HCT116 (cell line): ENCODE measurements at regions not wholly inside any gene's neighbourhood (a gene's known extent, or its start where the extent isn't known, plus 50 kb on each side); places are given as distances from the start of the nearest gene placed in this dataset.

Experiments
- ATAC-seq: fragments of 200-7000 bp; cut with Tn5 transposase; 2 replicates; pipeline ENCODE4 v1.9.1; 2020; ENCODE audit warnings: mild to moderate bottlenecking, moderate library complexity
- BruUV-seq: library from RNA; stranded (reverse); fragments of 400-500 nt; replicated peaks from 2 replicates; lab custom pipeline; 2021; lab: Mats Ljungman, UMichigan
- CTCF ChIA-PET: fragments of 300-600 bp; sonication (Branson Sonifier 250); formaldehyde crosslinking; loops from one replicate; lab custom pipeline; 2021; ENCODE audit warnings: antibody characterized with exemption; lab: Charles Lee
- POLR2A ChIA-PET: fragments of 300-600, 350-600 bp; sonication (Branson Sonifier 250); formaldehyde crosslinking; loops from one replicate; lab custom pipeline; 2021; ENCODE audit warnings: antibody characterized with exemption; lab: Charles Lee
- RAD21 ChIA-PET, 2 experiments: fragments of 300-600 bp; sonication (Branson Sonifier 250); formaldehyde crosslinking; loops; one replicate each; lab custom pipeline; 2023; ENCODE audit warnings: low total read pairs in 2 of 2; ENCODE audit not compliant: uncharacterized antibody in 2 of 2, unreplicated experiment in 2 of 2, low non-redundant PET in 1 of 2; lab: Charles Lee
- DNase-seq: peaks from one replicate; pipeline ENCODE4 v3.0.0-alpha.2; 2010; ENCODE audit warnings: low read depth, low spot score
- H2AFZ ChIP-seq: fragments of 200-600 bp; shearing (Covaris generic), sonication (generic); 2 replicates; pipeline ENCODE4 v1.6.1; 2017; ENCODE audit warnings: low read depth, mixed run types, mixed read lengths, antibody characterized with exemption, low read length; ENCODE audit not compliant: poor library complexity, severe bottlenecking
- H3K27ac ChIP-seq: 2 replicates; pipeline ENCODE4 v1.5.1; 2012; ENCODE audit warnings: low read depth, low read length
- H3K27me3 ChIP-seq: fragments of 200-600 bp; sonication (generic); 2 replicates; pipeline ENCODE4 v1.6.1; 2016; ENCODE audit warnings: mixed run types, low read length, mixed read lengths; ENCODE audit not compliant: insufficient read depth
- H3K36me3 ChIP-seq, 2 experiments: fragments of 200-500 bp in 1 of 2; fragments of 200-600 bp in 1 of 2; sonication (Bioruptor generic) in 1 of 2; sonication (generic) in 1 of 2; 2 replicates each; pipeline versions ENCODE4 v1.5.1 to v1.6.1; 2014 to 2016; ENCODE audit warnings: low read length in 2 of 2, inconsistent platforms in 1 of 2, mixed read lengths in 1 of 2, mixed run types in 1 of 2; ENCODE audit not compliant: insufficient read depth in 2 of 2, control insufficient read depth in 1 of 2
- H3K4me1 ChIP-seq, 2 experiments: fragments of 200-600 bp in 1 of 2; sonication (generic) in 1 of 2; 2 replicates each; pipeline versions ENCODE4 v1.5.1 to v1.6.1; 2012 to 2017; ENCODE audit warnings: low read length in 2 of 2, inconsistent platforms in 1 of 2, mild to moderate bottlenecking in 1 of 2, mixed read lengths in 1 of 2, mixed run types in 1 of 2, moderate library complexity in 1 of 2; ENCODE audit not compliant: insufficient read depth in 2 of 2, control insufficient read depth in 1 of 2
- H3K4me2 ChIP-seq: fragments of 200-600 bp; sonication (generic); 2 replicates; pipeline ENCODE4 v1.6.1; 2017; ENCODE audit warnings: mixed run types, low read length, mixed read lengths
- H3K4me3 ChIP-seq, 2 experiments: fragments of 200-600 bp in 1 of 2; sonication (generic) in 1 of 2; replicated peaks in 1 of 2; 2 replicates each; pipeline ENCODE4 v1.5.1; 2011 to 2016; ENCODE audit warnings: low read length in 2 of 2, control low read depth in 1 of 2, low read depth in 1 of 2, mild to moderate bottlenecking in 1 of 2, mixed read lengths in 1 of 2, mixed run types in 1 of 2
- H3K79me2 ChIP-seq: fragments of 200-600 bp; sonication (generic); 2 replicates; pipeline ENCODE4 v1.6.1; 2017; ENCODE audit warnings: mild to moderate bottlenecking, mixed run types, low read length, moderate library complexity, mixed read lengths; ENCODE audit not compliant: insufficient read depth
- H3K9ac ChIP-seq: fragments of 200-600 bp; sonication (generic); 2 replicates; pipeline ENCODE4 v1.6.1; 2016; ENCODE audit warnings: low read length, mixed read lengths
- H3K9me2 ChIP-seq: fragments of 200-600 bp; sonication (generic), shearing (Covaris generic); 2 replicates; pipeline ENCODE4 v1.6.1; 2017; ENCODE audit warnings: mixed run types, mild to moderate bottlenecking, moderate library complexity; ENCODE audit not compliant: insufficient read depth
- H3K9me3 ChIP-seq, 2 experiments: fragments of 200-500 bp in 1 of 2; fragments of 200-600 bp in 1 of 2; sonication (Bioruptor generic) in 1 of 2; sonication (generic) in 1 of 2; 2 replicates each; pipeline ENCODE4 v1.6.1; 2014 to 2017; ENCODE audit warnings: low read length in 2 of 2, mixed read lengths in 2 of 2, inconsistent platforms in 1 of 2, low read depth in 1 of 2, mild to moderate bottlenecking in 1 of 2, mixed run types in 1 of 2, moderate library complexity in 1 of 2; ENCODE audit not compliant: control insufficient read depth in 1 of 2, insufficient read depth in 1 of 2
- H4K20me1 ChIP-seq: fragments of 200-600 bp; sonication (generic), shearing (Covaris generic); 2 replicates; pipeline ENCODE4 v1.6.1; 2017; ENCODE audit warnings: mixed run types, mild to moderate bottlenecking, moderate library complexity; ENCODE audit not compliant: insufficient read depth
- CEBPB ChIP-seq: IDR thresholded peaks from 2 replicates; pipeline ENCODE4 v1.6.1; 2012; ENCODE audit warnings: low read depth
- ELF1 ChIP-seq: IDR thresholded peaks from 2 replicates; pipeline ENCODE4 v1.6.1; 2012; ENCODE audit warnings: low read depth, borderline replicate concordance
- EZH2phosphoT487 ChIP-seq: fragments of 200-600 bp; IDR thresholded peaks from 2 replicates; pipeline ENCODE4 v1.6.1; 2018; ENCODE audit warnings: antibody characterized with exemption, borderline replicate concordance
- FOSL1 ChIP-seq: IDR thresholded peaks from 2 replicates; pipeline ENCODE4 v1.6.1; 2012; ENCODE audit warnings: low read depth
- JUND ChIP-seq: IDR thresholded peaks from 2 replicates; pipeline ENCODE4 v1.6.1; 2012
- MAX ChIP-seq: IDR thresholded peaks from 2 replicates; pipeline ENCODE4 v1.6.1; 2012
- RAD21 ChIP-seq: IDR thresholded peaks from 2 replicates; pipeline ENCODE4 v1.6.1; 2012; ENCODE audit warnings: low read depth, mild to moderate bottlenecking
- REST ChIP-seq: IDR thresholded peaks from 2 replicates; pipeline ENCODE4 v1.6.1; 2012; ENCODE audit warnings: low read depth
- SP1 ChIP-seq: IDR thresholded peaks from 2 replicates; pipeline ENCODE4 v1.6.1; 2012; ENCODE audit warnings: low read depth
- SRF ChIP-seq: IDR thresholded peaks from 2 replicates; pipeline ENCODE4 v1.6.1; 2012; ENCODE audit warnings: low read depth
- TCF7L2 ChIP-seq: IDR thresholded peaks from 2 replicates; pipeline ENCODE4 v1.7.0; 2011; ENCODE audit warnings: borderline replicate concordance, inconsistent platforms; ENCODE audit not compliant: insufficient read depth, insufficient read length; ENCODE audit errors: extremely low read depth
- YY1 ChIP-seq: IDR thresholded peaks from 2 replicates; pipeline ENCODE4 v1.6.1; 2011; ENCODE audit warnings: low read length, low read depth, moderate library complexity, mild to moderate bottlenecking; ENCODE audit not compliant: insufficient replicate concordance; ENCODE audit errors: extremely low read depth
- ZFX ChIP-seq: fragments of 450-650 bp; IDR thresholded peaks from 2 replicates; pipeline ENCODE4 v1.6.1; 2017
- ZNF274 ChIP-seq: fragments of 200-500 bp; sonication (Bioruptor generic); IDR thresholded peaks from 2 replicates; pipeline ENCODE4 v1.6.1; 2014; ENCODE audit warnings: mild to moderate bottlenecking, low read depth, low read length, inconsistent platforms
- intact Hi-C: fragments of 100-400 bp; cut with micrococcal nuclease; formaldehyde crosslinking; loops from 2 replicates; pipeline ENCODE4 v1.10.0; 2022
- TF ChIP-seq, protein P1 (sequence below): IDR thresholded peaks from 2 replicates; pipeline ENCODE4 v1.6.1; 2012
- TF ChIP-seq, protein P2 (sequence below), 3 experiments: fragments of 200-600 bp in 1 of 3; sonication (generic) in 1 of 3; IDR thresholded peaks in 2 of 3; conservative IDR thresholded peaks in 1 of 3; 2 replicates each; pipeline ENCODE4 v1.5.1; 2012 to 2017; ENCODE audit warnings: low read depth in 2 of 3, low read length in 2 of 3, antibody characterized with exemption in 1 of 3, borderline replicate concordance in 1 of 3, control low read depth in 1 of 3, mild to moderate bottlenecking in 1 of 3, mixed read lengths in 1 of 3, mixed run types in 1 of 3, moderate library complexity in 1 of 3; ENCODE audit not compliant: insufficient read depth in 1 of 3

GRCh38 chr1:162930532-162930931, 69.6 kb upstream of the CCDC190 start:
- BruUV-seq, result no TSS peak
- Histone ChIP-seq H2AFZ (no peak overlapping the region), H3K79me2 (no peaks in the 10 kb centered on the region), H4K20me1 (no peaks in the 10 kb centered on the region), H3K36me3 (no peaks in the 10 kb centered on the region), H3K9me2 (no peaks in the 10 kb centered on the region), H3K9me3 (no peaks in the 10 kb centered on the region), H3K9ac (no peak overlapping the region), H3K4me1 (no peaks in the 10 kb centered on the region), H3K27ac (no peak overlapping the region), H3K4me2 (no peak overlapping the region), H3K4me3 (no peak overlapping the region), H3K27me3 (no peaks in the 10 kb centered on the region)
- POLR2A ChIA-PET, result no interaction called here
- DNase-seq (no peak), ATAC-seq (no peak)
- RAD21 ChIA-PET, result no interaction called here
- intact Hi-C loops, result no loop called here
- TF ChIP-seq CEBPB, result no peak
- TF ChIP-seq ZNF274, result no peak
- no peak for TF ChIP-seq TCF7L2
- TF ChIP-seq, protein P1, sequence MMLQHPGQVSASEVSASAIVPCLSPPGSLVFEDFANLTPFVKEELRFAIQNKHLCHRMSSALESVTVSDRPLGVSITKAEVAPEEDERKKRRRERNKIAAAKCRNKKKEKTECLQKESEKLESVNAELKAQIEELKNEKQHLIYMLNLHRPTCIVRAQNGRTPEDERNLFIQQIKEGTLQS, result no peak
- TF ChIP-seq EZH2phosphoT487, result no peak
- no peak for TF ChIP-seq RAD21
- no peak for TF ChIP-seq JUND
- TF ChIP-seq REST, result no peak
- TF ChIP-seq SRF, result no peak
- TF ChIP-seq ELF1, result no peak
- no peak for TF ChIP-seq SP1
- no peak for TF ChIP-seq FOSL1
- TF ChIP-seq MAX, result no peak
- no peak for TF ChIP-seq YY1
- TF ChIP-seq, protein P2, sequence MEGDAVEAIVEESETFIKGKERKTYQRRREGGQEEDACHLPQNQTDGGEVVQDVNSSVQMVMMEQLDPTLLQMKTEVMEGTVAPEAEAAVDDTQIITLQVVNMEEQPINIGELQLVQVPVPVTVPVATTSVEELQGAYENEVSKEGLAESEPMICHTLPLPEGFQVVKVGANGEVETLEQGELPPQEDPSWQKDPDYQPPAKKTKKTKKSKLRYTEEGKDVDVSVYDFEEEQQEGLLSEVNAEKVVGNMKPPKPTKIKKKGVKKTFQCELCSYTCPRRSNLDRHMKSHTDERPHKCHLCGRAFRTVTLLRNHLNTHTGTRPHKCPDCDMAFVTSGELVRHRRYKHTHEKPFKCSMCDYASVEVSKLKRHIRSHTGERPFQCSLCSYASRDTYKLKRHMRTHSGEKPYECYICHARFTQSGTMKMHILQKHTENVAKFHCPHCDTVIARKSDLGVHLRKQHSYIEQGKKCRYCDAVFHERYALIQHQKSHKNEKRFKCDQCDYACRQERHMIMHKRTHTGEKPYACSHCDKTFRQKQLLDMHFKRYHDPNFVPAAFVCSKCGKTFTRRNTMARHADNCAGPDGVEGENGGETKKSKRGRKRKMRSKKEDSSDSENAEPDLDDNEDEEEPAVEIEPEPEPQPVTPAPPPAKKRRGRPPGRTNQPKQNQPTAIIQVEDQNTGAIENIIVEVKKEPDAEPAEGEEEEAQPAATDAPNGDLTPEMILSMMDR (IDR thresholded peaks at IDR 0.05 in 2 of 3, conservative IDR thresholded peaks at IDR 0.05 in 1 of 3; ENCODE audit: borderline replicate concordance in 1 of 3, insufficient read depth in 1 of 3, low read depth in 2 of 3, low read length in 2 of 3), result no peak
- TF ChIP-seq ZFX, result no peak
- CTCF ChIA-PET, result no interaction called here
